DND-41 (cell line): ENCODE measurements at regions not wholly inside any gene's neighbourhood (a gene's known extent, or its start where the extent isn't known, plus 50 kb on each side); places are given as distances from the start of the nearest gene placed in this dataset.

Experiments
- EZH2 ChIP-seq: IDR thresholded peaks from 3 replicates; pipeline ENCODE4 v1.6.1; 2012; ENCODE audit warnings: borderline replicate concordance, low read depth, mild to moderate bottlenecking, moderate library complexity, low read length, inconsistent platforms; ENCODE audit not compliant: severe bottlenecking
- TF ChIP-seq, protein P1 (sequence below): IDR thresholded peaks from 2 replicates; pipeline ENCODE4 v1.5.1; 2012; ENCODE audit warnings: borderline replicate concordance, low read length, moderate library complexity, mild to moderate bottlenecking; ENCODE audit not compliant: poor library complexity, severe bottlenecking; ENCODE audit errors: extremely low read depth

DNA sequence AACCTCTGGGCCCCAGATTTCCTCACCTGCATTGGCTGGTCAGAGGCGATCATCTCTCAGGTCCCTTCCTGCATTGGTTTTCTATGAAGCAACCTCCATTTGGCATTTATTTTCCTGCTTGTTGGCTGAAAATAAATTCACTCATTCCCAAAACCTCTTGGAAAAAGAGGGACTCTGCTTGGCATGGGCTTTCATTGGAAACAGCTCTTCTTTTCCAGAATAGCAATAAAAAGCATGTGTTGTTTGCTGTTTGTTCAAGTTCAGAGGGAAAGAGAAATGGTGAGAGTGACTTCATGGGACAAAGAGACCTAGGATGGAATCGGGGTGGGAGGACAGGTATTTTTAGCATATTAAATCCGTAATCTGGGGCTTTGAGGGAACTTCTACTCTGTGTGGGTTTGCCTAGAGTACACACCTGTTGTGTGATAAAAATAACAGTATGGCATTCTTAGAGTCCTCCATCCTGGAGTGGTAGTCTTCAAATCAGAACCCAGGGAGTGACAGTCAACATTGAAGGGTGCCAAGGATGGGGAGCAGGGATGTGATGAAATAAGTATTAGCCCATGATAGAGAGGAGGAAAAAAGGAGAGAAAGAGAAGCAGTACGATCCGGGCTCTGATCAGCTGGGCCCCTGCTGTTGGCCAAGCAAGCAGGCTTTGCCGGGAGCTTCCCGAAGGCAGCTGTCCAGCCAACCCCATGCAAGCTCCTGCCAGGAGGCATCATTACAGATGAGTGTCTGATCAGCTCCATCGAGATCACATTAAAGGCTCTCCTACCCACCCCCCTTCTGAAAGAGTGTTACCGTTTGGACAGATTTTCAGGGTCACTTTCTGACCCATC, 131.9 kb upstream of the NFIA start:
- TF ChIP-seq, protein P1, sequence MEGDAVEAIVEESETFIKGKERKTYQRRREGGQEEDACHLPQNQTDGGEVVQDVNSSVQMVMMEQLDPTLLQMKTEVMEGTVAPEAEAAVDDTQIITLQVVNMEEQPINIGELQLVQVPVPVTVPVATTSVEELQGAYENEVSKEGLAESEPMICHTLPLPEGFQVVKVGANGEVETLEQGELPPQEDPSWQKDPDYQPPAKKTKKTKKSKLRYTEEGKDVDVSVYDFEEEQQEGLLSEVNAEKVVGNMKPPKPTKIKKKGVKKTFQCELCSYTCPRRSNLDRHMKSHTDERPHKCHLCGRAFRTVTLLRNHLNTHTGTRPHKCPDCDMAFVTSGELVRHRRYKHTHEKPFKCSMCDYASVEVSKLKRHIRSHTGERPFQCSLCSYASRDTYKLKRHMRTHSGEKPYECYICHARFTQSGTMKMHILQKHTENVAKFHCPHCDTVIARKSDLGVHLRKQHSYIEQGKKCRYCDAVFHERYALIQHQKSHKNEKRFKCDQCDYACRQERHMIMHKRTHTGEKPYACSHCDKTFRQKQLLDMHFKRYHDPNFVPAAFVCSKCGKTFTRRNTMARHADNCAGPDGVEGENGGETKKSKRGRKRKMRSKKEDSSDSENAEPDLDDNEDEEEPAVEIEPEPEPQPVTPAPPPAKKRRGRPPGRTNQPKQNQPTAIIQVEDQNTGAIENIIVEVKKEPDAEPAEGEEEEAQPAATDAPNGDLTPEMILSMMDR, result no peak
- no peak for TF ChIP-seq EZH2
